Ascending aorta (tissue), 2 donors: ENCODE measurements at regions not wholly inside any gene's neighbourhood (a gene's known extent, or its start where the extent isn't known, plus 50 kb on each side); places are given as distances from the start of the nearest gene placed in this dataset.

ENCODE experiments used
- DNase-seq, 2 donors: peaks; one replicate each; pipeline ENCODE4 v3.0.0-alpha.2; 2019; ENCODE audit warnings: low spot score in 2 of 2
- H3K27ac ChIP-seq, 2 donors: fragments of 200-600 bp; sonication (generic); one replicate each; pipeline ENCODE4 v1.5.1; 2016 to 2017; ENCODE audit warnings: mild to moderate bottlenecking in 1 of 2
- H3K27me3 ChIP-seq: fragments of 200-600 bp; sonication (generic); one replicate; pipeline ENCODE4 v1.5.1; 2017
- H3K36me3 ChIP-seq, 2 donors: fragments of 200-600 bp; sonication (generic); one replicate each; pipeline ENCODE4 v1.5.1; 2016
- H3K4me1 ChIP-seq, 2 donors: fragments of 200-600 bp; sonication (generic); one replicate each; pipeline ENCODE4 v1.5.1; 2016 to 2017; ENCODE audit warnings: mild to moderate bottlenecking in 1 of 2
- H3K4me3 ChIP-seq, 2 donors: fragments of 200-600 bp; sonication (generic); one replicate each; pipeline ENCODE4 v1.5.1; 2016 to 2017; ENCODE audit warnings: mild to moderate bottlenecking in 1 of 2
- H3K9me3 ChIP-seq, 2 donors: fragments of 200-600 bp; sonication (generic); one replicate each; pipeline ENCODE4 v1.5.1; 2016
- intact Hi-C: fragments of 100-400 bp; cut with DNase I; formaldehyde crosslinking; loops from one replicate; pipeline ENCODE4 v1.15.1; 2023
- TF ChIP-seq, protein P1 (sequence below), 3 experiments: fragments of 200-600 bp in 2 of 3; fragments of 450-650 bp in 1 of 3; sonication (generic) in 2 of 3; IDR thresholded peaks; one replicate each; pipeline ENCODE4 v1.5.1; 2016 to 2019; ENCODE audit warnings: antibody characterized with exemption in 3 of 3, mild to moderate bottlenecking in 1 of 3, moderate library complexity in 1 of 3

DNA sequence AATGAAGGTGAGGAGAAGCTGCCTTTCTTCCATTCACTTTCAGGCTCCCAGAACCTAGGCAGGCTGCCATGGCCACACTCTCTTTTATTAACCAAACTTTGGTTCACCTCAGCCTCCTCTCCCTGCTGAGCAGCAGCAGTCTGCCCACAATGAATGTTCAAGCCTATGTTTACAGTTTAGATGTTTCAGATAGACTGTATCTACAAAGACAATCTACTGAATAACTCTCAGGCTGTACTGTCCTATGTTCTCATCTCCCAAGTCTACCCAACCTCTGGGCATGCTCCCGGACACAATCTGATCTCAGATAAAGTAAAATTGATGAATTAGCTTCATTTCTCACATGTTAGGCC is 59.2 kb upstream of the TMEM164 start:
- no peaks in the 10 kb centered on the region for H3K27me3 ChIP-seq
- intact Hi-C loops = no loop called here

DNA sequence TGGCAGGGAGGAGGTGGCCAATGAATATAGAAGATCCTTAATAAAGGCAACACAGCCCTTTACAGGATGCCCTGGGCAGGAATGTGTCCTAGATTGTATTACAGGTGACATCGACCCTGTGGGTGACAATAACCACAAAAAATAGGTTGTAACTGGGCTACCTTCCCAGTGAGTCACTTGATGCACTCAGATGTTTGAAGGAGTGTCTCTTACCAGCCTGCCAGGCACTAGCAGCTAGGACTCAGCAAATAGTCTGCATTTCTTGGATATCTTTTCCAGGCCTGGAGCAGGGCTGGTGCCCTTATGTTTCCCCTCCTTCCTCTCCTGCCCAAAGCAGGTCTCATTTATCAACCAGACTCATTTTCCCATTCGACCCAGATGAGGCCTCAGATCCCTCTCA is 50.9 kb upstream of the TMEM164 start:
- TF ChIP-seq, protein P1, sequence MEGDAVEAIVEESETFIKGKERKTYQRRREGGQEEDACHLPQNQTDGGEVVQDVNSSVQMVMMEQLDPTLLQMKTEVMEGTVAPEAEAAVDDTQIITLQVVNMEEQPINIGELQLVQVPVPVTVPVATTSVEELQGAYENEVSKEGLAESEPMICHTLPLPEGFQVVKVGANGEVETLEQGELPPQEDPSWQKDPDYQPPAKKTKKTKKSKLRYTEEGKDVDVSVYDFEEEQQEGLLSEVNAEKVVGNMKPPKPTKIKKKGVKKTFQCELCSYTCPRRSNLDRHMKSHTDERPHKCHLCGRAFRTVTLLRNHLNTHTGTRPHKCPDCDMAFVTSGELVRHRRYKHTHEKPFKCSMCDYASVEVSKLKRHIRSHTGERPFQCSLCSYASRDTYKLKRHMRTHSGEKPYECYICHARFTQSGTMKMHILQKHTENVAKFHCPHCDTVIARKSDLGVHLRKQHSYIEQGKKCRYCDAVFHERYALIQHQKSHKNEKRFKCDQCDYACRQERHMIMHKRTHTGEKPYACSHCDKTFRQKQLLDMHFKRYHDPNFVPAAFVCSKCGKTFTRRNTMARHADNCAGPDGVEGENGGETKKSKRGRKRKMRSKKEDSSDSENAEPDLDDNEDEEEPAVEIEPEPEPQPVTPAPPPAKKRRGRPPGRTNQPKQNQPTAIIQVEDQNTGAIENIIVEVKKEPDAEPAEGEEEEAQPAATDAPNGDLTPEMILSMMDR (IDR thresholded peaks at IDR 0.05) = no peak
- Histone ChIP-seq H3K4me1 (no peaks in the 10 kb centered on the region), H3K27me3 (no peaks in the 10 kb centered on the region), H3K9me3 (no peaks in the 10 kb centered on the region), H3K27ac (no peak overlapping the region), H3K36me3 (no peaks in the 10 kb centered on the region), H3K4me3 (no peak overlapping the region)
- no peak for DNase-seq
- intact Hi-C loops = no loop called here

More for the DNA sequence above, 59.2 kb upstream of the TMEM164 start:
- Histone ChIP-seq H3K27ac (no peak overlapping the region), H3K4me1 (no peaks in the 10 kb centered on the region), H3K36me3 (no peaks in the 10 kb centered on the region), H3K4me3 (no peak overlapping the region), H3K9me3 (no peaks in the 10 kb centered on the region)
- DNase-seq = no peak
- TF ChIP-seq, protein P1 (IDR thresholded peaks at IDR 0.05) = no peak

DNA sequence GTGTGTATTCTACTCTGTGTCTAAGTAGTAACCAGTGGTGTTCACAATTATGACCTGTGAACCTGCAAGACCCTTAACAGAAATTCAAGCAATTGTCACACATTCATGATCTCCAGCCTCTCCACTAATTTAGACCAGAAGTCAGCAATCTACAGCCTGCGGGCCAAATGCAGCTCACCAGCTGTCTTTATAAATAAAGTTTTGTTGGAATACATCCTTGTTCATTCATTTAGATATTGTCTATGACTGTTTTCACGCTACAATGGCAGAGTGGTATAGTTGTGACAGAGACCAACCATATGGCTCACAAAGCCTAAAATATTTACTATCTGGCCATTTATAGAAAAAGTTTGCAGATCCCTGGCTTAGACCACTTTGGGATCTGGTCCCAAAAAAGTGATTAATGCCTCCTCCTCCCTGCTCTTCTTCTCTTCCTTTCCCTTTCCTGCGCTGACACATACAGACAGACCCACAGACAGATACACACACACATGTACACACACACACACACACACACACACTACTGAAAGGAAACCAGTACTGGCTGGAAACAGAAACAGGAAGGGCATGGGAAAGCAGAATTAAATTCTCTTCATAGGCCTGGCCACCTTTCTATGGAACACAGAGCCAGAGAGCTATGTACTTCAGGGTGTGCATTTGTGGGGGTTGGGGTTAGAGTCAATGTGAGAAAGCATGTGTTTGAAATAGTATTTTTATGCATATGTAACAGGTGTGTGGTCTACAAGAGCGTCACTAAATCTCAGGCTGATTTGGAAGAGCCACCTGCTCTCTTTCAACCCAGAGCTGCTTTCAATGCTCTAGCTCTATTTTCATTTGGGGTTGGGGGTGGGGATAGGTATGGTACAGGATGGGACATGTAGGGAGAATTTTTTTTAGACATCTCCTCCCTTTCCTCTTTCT is 49.7 kb upstream of the TMEM164 start:
- Histone ChIP-seq H3K36me3 (no peaks in the 10 kb centered on the region), H3K27me3 (no peaks in the 10 kb centered on the region)

More for the DNA sequence above, 49.7 kb upstream of the TMEM164 start:
- Histone ChIP-seq H3K4me1 (no peaks in the 10 kb centered on the region), H3K27ac (no peak overlapping the region), H3K9me3 (no peaks in the 10 kb centered on the region), H3K4me3 (no peak overlapping the region)
- intact Hi-C loops = no loop called here
- TF ChIP-seq, protein P1 (IDR thresholded peaks at IDR 0.05) = no peak
- no peak for DNase-seq
